ENCODE measurements at regions not wholly inside any gene's neighbourhood (a gene's known extent, or its start where the extent isn't known, plus 50 kb on each side); places are given as distances from the start of the nearest gene placed in this dataset.

DNA sequence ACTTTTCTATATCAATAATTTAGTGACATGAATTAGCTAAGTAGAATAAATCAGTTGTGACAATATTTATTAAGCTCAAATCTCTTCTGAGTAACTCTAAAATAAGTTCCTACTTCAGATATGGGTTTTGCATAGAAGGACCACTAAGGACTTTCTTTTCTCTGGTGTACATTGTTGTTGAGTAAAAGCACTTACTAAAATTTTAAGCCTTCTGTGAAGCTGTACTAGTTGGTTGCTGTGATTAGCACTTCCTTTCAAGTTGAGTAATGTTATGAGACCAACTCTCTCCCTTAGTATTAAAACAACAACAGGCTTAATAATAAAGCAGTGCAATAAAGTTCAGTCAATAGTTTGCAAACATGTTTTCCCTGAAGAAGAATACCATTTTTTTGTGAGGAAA, 667.4 kb upstream of the NDST4 start:
- ChIA-PET POLR2A (no interaction called here), CTCF (interaction anchor here (1.1 to 1.4 kb wide), 3 partner anchors 11 to 26 kb away, joined by 3 to 4 read pairs (median 3); no protein-coding TSS in a partner anchor)
- TF ChIP-seq, protein P1, sequence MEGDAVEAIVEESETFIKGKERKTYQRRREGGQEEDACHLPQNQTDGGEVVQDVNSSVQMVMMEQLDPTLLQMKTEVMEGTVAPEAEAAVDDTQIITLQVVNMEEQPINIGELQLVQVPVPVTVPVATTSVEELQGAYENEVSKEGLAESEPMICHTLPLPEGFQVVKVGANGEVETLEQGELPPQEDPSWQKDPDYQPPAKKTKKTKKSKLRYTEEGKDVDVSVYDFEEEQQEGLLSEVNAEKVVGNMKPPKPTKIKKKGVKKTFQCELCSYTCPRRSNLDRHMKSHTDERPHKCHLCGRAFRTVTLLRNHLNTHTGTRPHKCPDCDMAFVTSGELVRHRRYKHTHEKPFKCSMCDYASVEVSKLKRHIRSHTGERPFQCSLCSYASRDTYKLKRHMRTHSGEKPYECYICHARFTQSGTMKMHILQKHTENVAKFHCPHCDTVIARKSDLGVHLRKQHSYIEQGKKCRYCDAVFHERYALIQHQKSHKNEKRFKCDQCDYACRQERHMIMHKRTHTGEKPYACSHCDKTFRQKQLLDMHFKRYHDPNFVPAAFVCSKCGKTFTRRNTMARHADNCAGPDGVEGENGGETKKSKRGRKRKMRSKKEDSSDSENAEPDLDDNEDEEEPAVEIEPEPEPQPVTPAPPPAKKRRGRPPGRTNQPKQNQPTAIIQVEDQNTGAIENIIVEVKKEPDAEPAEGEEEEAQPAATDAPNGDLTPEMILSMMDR (IDR thresholded peaks at IDR 0.05; ENCODE audit: control extremely low read depth, extremely low read depth, low read depth, missing control alignments): no peak

GRCh38 chr4:115780268-115780667, 666.8 kb upstream of the NDST4 start:
- CTCF ChIA-PET: interaction anchor here (1.1 to 1.4 kb wide), 3 partner anchors 10 to 26 kb away, joined by 3 to 4 read pairs (median 3); no protein-coding TSS in a partner anchor
- DNase-seq (ENCODE audit: extremely low spot score): no peak
- TF ChIP-seq, protein P1 (IDR thresholded peaks at IDR 0.05; ENCODE audit: control extremely low read depth, extremely low read depth, low read depth, missing control alignments): no peak
- POLR2A ChIA-PET: no interaction called here

More for the DNA sequence above, 667.4 kb upstream of the NDST4 start:
- DNase-seq (ENCODE audit: extremely low spot score): no peak

DNA sequence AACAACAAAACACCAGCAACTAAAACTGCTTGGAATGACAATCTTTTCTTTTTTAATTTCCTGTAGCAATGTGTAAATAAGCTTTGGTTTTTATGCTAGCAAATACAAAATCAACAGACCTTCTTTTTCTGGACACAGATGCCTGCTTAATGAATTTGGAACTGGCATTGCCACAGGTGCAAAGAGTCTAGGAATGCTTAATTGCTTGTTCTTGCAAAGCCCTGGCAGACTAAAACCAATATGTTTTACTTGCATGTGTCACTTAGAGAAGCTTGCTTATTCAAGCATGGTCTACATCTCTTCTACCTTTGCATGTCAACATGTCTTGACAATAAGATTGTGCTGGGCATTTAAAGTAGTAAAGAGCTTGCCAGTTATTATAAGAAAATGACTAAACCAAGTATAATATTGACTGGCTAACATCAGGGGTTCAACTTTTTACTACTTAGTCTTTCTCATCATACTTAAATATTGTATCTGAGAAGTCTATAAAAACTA, 656.7 kb upstream of the NDST4 start:
- POLR2A ChIA-PET: no interaction called here
- no peak for DNase-seq (ENCODE audit: extremely low spot score)
- TF ChIP-seq, protein P1 (IDR thresholded peaks at IDR 0.05; ENCODE audit: control extremely low read depth, extremely low read depth, low read depth, missing control alignments): no peak
- CTCF ChIA-PET: interaction anchor here (0.9 to 1.5 kb wide), 3 partner anchors 10 to 27 kb away, joined by 3 read pairs; no protein-coding TSS in a partner anchor

- CTCF ChIA-PET: interaction anchor here (0.9 to 1.5 kb wide), 3 partner anchors 10 to 27 kb away, joined by 3 read pairs; no protein-coding TSS in a partner anchor
- POLR2A ChIA-PET: no interaction called here
- no peak for DNase-seq (ENCODE audit: extremely low spot score)
- TF ChIP-seq, protein P1 (IDR thresholded peaks at IDR 0.05; ENCODE audit: control extremely low read depth, extremely low read depth, low read depth, missing control alignments): no peak
These were observed 656.0 kb upstream of the NDST4 start for GRCh38 chr4:115769396-115769795.

- ChIA-PET CTCF (no interaction called here), POLR2A (no interaction called here)
- TF ChIP-seq, protein P1 (IDR thresholded peaks at IDR 0.05; ENCODE audit: control extremely low read depth, extremely low read depth, low read depth, missing control alignments): no peak
- no peak for DNase-seq (ENCODE audit: extremely low spot score)
These were observed 649.6 kb upstream of the NDST4 start for GRCh38 chr4:115763051-115763450.

DNA sequence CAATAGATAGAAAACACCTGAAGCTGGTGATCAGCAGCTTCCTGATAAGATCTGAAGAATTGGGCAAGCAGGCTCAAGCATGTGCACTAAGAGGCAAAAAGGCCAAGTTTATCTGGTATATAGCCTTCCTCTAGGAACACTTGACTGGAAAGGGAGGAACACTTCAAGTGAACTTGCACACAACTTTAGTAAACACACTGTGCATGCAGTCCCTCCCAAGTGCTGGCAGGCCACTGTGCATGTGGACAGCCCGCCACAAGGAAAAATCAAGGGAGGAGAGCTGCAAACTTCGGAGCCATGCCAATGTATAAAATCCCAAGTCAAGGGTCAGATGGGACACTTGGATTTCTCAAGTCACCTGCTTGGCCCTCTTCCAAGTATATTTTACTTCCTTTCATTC, 645.8 kb upstream of the NDST4 start:
- ChIA-PET POLR2A (no interaction called here), CTCF (interaction anchor here (1.0 to 1.1 kb wide), 2 partner anchors 11 to 20 kb away, joined by 3 read pairs; no protein-coding TSS in a partner anchor)
- TF ChIP-seq, protein P1 (IDR thresholded peaks at IDR 0.05; ENCODE audit: control extremely low read depth, extremely low read depth, low read depth, missing control alignments): no peak
- DNase-seq (ENCODE audit: extremely low spot score): no peak

Data from GM10248 (cell line).